ACHN (cell line): ENCODE measurements at regions not wholly inside any gene's neighbourhood (a gene's known extent, or its start where the extent isn't known, plus 50 kb on each side); places are given as distances from the start of the nearest gene placed in this dataset.
A peak's percentile ranks its signal among the peaks of the same experiment; 100 is the strongest.

ENCODE experiments used
- DNase-seq: peaks from one replicate; pipeline ENCODE4 v3.0.0-alpha.2; 2015
- in situ Hi-C: cut with HindIII; loops from 2 replicates; pipeline ENCODE4 v1.10.0; 2017; ENCODE audit warnings: low sequenced_read_pairs, low pct_ligation_motif_present, low pct_unique_long_range_greater_than_20kb

DNA sequence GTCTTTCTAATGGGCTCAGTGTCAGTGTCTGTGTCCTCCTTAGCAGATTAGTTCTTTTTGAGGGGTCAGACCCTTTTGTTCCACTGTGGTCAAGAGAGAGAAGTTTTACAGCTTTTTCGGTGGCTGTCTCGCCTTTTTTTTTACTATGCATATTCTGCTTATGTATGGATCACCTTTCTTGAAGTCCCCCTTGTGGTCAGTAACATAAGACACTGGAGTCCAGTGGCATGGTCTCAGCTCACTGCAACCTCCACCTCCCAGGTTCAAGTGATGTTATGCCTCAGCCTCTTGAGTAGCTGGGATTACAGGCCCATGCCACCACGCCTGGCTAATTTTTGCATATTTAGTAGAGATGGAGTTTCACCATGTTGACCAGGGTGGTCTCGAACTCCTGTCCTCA lies 54.0 kb upstream of the PGRMC2 start:
- in situ Hi-C loops = no loop called here
- no peak for DNase-seq

DNA sequence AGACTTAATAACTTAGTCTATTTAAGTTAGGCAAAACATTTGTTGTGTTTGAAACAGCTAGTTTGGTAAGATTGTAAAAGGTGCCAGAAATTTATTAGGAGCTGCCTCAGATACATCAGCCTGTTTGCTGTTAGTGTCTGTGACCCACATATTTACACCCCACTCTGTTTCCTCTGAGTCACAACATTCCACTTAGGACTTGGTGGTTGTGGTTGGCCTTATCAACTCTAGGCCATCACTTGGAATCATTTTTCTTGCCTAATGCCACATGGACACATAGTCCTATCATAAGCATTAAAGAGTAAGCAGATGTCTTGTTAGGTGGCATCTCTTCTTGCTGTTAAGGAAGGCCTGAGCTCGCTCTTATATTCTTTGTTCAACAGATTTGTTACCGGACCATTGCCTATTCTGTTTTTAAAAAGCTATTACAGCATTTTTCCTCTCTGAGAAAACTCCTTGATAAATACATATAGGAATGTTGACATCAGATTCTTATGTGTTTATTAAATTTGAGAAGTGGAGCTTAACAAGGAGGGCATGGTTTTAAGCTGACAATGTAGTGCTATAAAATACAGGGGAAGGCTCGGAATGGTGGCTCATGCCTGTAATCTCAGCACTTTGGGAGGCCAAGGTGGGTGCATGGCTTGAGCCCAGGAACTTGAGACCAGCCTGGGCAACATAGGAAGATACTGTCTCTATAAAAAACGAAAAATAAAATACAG lies 51.2 kb upstream of the PGRMC2 start:
- in situ Hi-C loops = no loop called here
- DNase-seq = peak; percentile 76

DNA sequence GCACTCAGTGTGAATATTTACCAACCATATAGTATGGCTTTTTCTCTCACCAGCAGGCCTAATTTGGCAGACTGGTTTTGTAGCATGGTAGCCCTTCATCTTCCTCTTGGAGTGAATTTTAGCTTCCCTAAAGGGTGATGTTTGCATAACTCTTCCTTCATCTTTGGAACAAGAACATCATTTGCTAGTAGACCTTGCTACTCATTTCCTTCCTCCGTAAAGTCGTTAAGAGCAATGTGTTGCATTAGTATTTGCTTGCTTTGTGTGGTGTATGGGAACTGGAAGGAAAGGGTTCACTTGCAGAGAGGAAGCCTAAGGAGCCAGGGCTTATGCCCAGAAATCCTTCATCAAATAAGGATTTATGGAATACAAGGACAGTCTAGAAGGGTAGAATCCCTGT lies 50.2 kb upstream of the PGRMC2 start:
- in situ Hi-C loops = no loop called here
- DNase-seq = no peak
